Ascending aorta (tissue), 2 donors: ENCODE measurements at regions not wholly inside any gene's neighbourhood (a gene's known extent, or its start where the extent isn't known, plus 50 kb on each side); places are given as distances from the start of the nearest gene placed in this dataset.

Experiments
- DNase-seq, 2 donors: peaks; one replicate each; pipeline ENCODE4 v3.0.0-alpha.2; 2019; ENCODE audit warnings: low spot score in 2 of 2
- H3K27ac ChIP-seq, 2 donors: fragments of 200-600 bp; sonication (generic); one replicate each; pipeline ENCODE4 v1.5.1; 2016 to 2017; ENCODE audit warnings: mild to moderate bottlenecking in 1 of 2
- H3K27me3 ChIP-seq: fragments of 200-600 bp; sonication (generic); one replicate; pipeline ENCODE4 v1.5.1; 2017
- H3K36me3 ChIP-seq, 2 donors: fragments of 200-600 bp; sonication (generic); one replicate each; pipeline ENCODE4 v1.5.1; 2016
- H3K4me1 ChIP-seq, 2 donors: fragments of 200-600 bp; sonication (generic); one replicate each; pipeline ENCODE4 v1.5.1; 2016 to 2017; ENCODE audit warnings: mild to moderate bottlenecking in 1 of 2
- H3K4me3 ChIP-seq, 2 donors: fragments of 200-600 bp; sonication (generic); one replicate each; pipeline ENCODE4 v1.5.1; 2016 to 2017; ENCODE audit warnings: mild to moderate bottlenecking in 1 of 2
- H3K9me3 ChIP-seq, 2 donors: fragments of 200-600 bp; sonication (generic); one replicate each; pipeline ENCODE4 v1.5.1; 2016
- CTCF ChIP-seq, 3 experiments: fragments of 200-600 bp in 2 of 3; fragments of 450-650 bp in 1 of 3; sonication (generic) in 2 of 3; IDR thresholded peaks; one replicate each; pipeline ENCODE4 v1.5.1; 2016 to 2019; ENCODE audit warnings: antibody characterized with exemption in 3 of 3, mild to moderate bottlenecking in 1 of 3, moderate library complexity in 1 of 3
- intact Hi-C: fragments of 100-400 bp; cut with DNase I; formaldehyde crosslinking; loops from one replicate; pipeline ENCODE4 v1.15.1; 2023

GRCh38 chr6:6980999-6981597, 126.7 kb upstream of the RREB1 start:
- Histone ChIP-seq H3K27me3 (no peaks in the 10 kb centered on the region), H3K4me3 (no peak overlapping the region), H3K27ac (no peak overlapping the region), H3K36me3 (no peaks in the 10 kb centered on the region), H3K4me1 (no peaks in the 10 kb centered on the region), H3K9me3 (no peaks in the 10 kb centered on the region)
- TF ChIP-seq CTCF (IDR thresholded peaks at IDR 0.05), result no peak
- no peak for DNase-seq
- intact Hi-C loops, result no loop called here

- H3K4me3 ChIP-seq, result no peak overlapping the region
- intact Hi-C loops, result no loop called here
- DNase-seq, result no peak
- H3K27ac ChIP-seq, result no peak overlapping the region
- H3K27me3 ChIP-seq, result no peaks in the 10 kb centered on the region
- no peak for TF ChIP-seq CTCF (IDR thresholded peaks at IDR 0.05)
- no peaks in the 10 kb centered on the region for H3K36me3 ChIP-seq
- no peaks in the 10 kb centered on the region for H3K9me3 ChIP-seq
- no peaks in the 10 kb centered on the region for H3K4me1 ChIP-seq
Observed at GRCh38 chr6:6981681-6982322, 126.0 kb upstream of the RREB1 start.

- Histone ChIP-seq H3K9me3 (no peaks in the 10 kb centered on the region), H3K27me3 (no peaks in the 10 kb centered on the region), H3K4me1 (no peaks in the 10 kb centered on the region), H3K4me3 (no peak overlapping the region), H3K27ac (no peak overlapping the region), H3K36me3 (no peaks in the 10 kb centered on the region)
- no peak for TF ChIP-seq CTCF (IDR thresholded peaks at IDR 0.05)
- DNase-seq, result no peak
- intact Hi-C loops, result no loop called here
Observed at GRCh38 chr6:6982663-6983062, 125.1 kb upstream of the RREB1 start.

- Histone ChIP-seq H3K27ac (no peak overlapping the region), H3K4me1 (no peaks in the 10 kb centered on the region), H3K9me3 (no peaks in the 10 kb centered on the region), H3K27me3 (no peaks in the 10 kb centered on the region), H3K4me3 (no peak overlapping the region), H3K36me3 (no peaks in the 10 kb centered on the region)
- no peak for DNase-seq
- TF ChIP-seq CTCF (IDR thresholded peaks at IDR 0.05), result no peak
- intact Hi-C loops, result no loop called here
Observed at GRCh38 chr6:6984585-6985366, 123.0 kb upstream of the RREB1 start.

- no peak overlapping the region for H3K27ac ChIP-seq
- no peaks in the 10 kb centered on the region for H3K27me3 ChIP-seq
- no peaks in the 10 kb centered on the region for H3K36me3 ChIP-seq
- no peak for DNase-seq
- no peak overlapping the region for H3K4me3 ChIP-seq
- no peak for TF ChIP-seq CTCF (IDR thresholded peaks at IDR 0.05)
- intact Hi-C loops, result no loop called here
- no peaks in the 10 kb centered on the region for H3K9me3 ChIP-seq
- no peaks in the 10 kb centered on the region for H3K4me1 ChIP-seq
Observed at GRCh38 chr6:6986344-6986743, 121.4 kb upstream of the RREB1 start.
